IMR-90 (cell line): ENCODE measurements at regions not wholly inside any gene's neighbourhood (a gene's known extent, or its start where the extent isn't known, plus 50 kb on each side); places are given as distances from the start of the nearest gene placed in this dataset.

ENCODE experiments used
- CEBPB ChIP-seq: IDR thresholded peaks from 2 replicates; pipeline ENCODE4 v1.6.1; 2012; ENCODE audit warnings: low read depth, low read length, improper control_type of control experiment
- MAFK ChIP-seq: IDR thresholded peaks from 2 replicates; pipeline ENCODE4 v1.6.1; 2012; ENCODE audit warnings: low read depth, low read length, improper control_type of control experiment
- POLR2A ChIP-seq: IDR thresholded peaks from 2 replicates; pipeline ENCODE4 v1.6.1; 2012; ENCODE audit warnings: mild to moderate bottlenecking, low read depth, low read length
- RCOR1 ChIP-seq: IDR thresholded peaks from 2 replicates; pipeline ENCODE4 v1.6.1; 2012; ENCODE audit warnings: mild to moderate bottlenecking, low read length, improper control_type of control experiment; ENCODE audit not compliant: insufficient replicate concordance
- TF ChIP-seq, protein P1 (sequence below): conservative IDR thresholded peaks from 2 replicates; pipeline ENCODE4 v1.5.1; 2012; ENCODE audit warnings: mild to moderate bottlenecking, low read depth, low read length, improper control_type of control experiment
- TF ChIP-seq, protein P2 (sequence below): fragments of 150-350 bp; IDR thresholded peaks from 2 replicates; pipeline ENCODE4 v1.6.1; 2017; ENCODE audit warnings: mild to moderate bottlenecking, antibody characterized with exemption, low read length, low read depth

DNA sequence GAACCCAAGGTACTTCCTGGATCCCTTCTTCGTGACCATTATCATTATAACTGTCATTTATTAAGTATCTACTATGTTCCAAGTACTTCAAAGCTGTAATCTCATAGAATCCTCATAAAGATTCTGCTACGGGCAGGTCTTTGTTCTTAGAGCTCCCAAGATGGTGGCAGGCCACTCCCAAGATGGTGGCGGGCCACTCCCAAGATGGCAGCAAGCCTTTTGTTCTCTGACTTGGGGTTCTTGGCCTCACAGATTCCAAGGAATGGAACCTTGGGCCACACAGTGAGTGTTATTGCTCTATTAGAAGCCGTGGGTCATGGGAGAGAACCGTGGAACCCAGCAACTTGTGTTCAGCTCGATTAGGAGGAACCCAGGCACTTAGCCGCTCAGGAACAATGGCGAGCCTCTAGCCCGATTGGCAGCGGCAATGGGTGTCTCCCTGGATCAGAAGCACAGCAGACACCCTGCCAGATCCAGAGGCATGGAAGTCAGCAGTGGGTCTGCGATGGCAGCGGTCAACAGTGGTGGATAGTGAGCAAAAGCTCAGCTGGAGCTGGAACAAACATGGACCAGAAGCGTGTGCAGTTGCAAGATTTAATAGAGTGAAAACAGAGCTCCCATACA, 193.7 kb upstream of the BTG1 start:
- TF ChIP-seq, protein P1, sequence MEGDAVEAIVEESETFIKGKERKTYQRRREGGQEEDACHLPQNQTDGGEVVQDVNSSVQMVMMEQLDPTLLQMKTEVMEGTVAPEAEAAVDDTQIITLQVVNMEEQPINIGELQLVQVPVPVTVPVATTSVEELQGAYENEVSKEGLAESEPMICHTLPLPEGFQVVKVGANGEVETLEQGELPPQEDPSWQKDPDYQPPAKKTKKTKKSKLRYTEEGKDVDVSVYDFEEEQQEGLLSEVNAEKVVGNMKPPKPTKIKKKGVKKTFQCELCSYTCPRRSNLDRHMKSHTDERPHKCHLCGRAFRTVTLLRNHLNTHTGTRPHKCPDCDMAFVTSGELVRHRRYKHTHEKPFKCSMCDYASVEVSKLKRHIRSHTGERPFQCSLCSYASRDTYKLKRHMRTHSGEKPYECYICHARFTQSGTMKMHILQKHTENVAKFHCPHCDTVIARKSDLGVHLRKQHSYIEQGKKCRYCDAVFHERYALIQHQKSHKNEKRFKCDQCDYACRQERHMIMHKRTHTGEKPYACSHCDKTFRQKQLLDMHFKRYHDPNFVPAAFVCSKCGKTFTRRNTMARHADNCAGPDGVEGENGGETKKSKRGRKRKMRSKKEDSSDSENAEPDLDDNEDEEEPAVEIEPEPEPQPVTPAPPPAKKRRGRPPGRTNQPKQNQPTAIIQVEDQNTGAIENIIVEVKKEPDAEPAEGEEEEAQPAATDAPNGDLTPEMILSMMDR: no peak
- no peak for TF ChIP-seq POLR2A
- no peak for TF ChIP-seq RCOR1
- TF ChIP-seq, protein P2, sequence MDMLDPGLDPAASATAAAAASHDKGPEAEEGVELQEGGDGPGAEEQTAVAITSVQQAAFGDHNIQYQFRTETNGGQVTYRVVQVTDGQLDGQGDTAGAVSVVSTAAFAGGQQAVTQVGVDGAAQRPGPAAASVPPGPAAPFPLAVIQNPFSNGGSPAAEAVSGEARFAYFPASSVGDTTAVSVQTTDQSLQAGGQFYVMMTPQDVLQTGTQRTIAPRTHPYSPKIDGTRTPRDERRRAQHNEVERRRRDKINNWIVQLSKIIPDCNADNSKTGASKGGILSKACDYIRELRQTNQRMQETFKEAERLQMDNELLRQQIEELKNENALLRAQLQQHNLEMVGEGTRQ: no peak
- no peak for TF ChIP-seq CEBPB
- TF ChIP-seq MAFK: no peak
